ENCODE measurements at regions not wholly inside any gene's neighbourhood (a gene's known extent, or its start where the extent isn't known, plus 50 kb on each side); places are given as distances from the start of the nearest gene placed in this dataset.
"Not testable (repeated sequence)": the region's sequence is repeated elsewhere in the genome, so short reads cannot be mapped to it uniquely, and the experiment has no call there.

- in situ Hi-C loops (cut with HindIII; ENCODE audit: low pct_unique_long_range_greater_than_20kb, low sequenced_read_pairs); DNase-seq (ENCODE audit: low read depth, low spot score); ATAC-seq; H3K9me3 ChIP-seq (ENCODE audit: control insufficient read depth, insufficient read depth, low read depth, low read length); BruUV-seq (replicated peaks); H3K27me3 ChIP-seq (ENCODE audit: control insufficient read depth, insufficient read depth, low read length); H3K27ac ChIP-seq (ENCODE audit: low read length); H3K4me1 ChIP-seq (ENCODE audit: control insufficient read depth, insufficient read depth, low read length); POLR2A ChIA-PET; intact Hi-C loops (cut with micrococcal nuclease; ENCODE audit: unreplicated experiment); H3K4me3 ChIP-seq (ENCODE audit: low read depth in 2 of 2, low read length in 2 of 2); CTCF ChIA-PET; H3K36me3 ChIP-seq (ENCODE audit: control insufficient read depth, insufficient read depth, low read length): not testable (repeated sequence)
These were observed 125.9 kb upstream of the PDE1A start for GRCh38 chr2:182552785-182553184.

GRCh38 chr2:182553483-182553882 is 126.6 kb upstream of the PDE1A start:
- H3K27me3 ChIP-seq (ENCODE audit: control insufficient read depth, insufficient read depth, low read length), result no peaks in the 10 kb centered on the region
- intact Hi-C loops (cut with micrococcal nuclease; ENCODE audit: unreplicated experiment), result no loop called here
- H3K27ac ChIP-seq (ENCODE audit: low read length), result no peak overlapping the region
- H3K4me1 ChIP-seq (ENCODE audit: control insufficient read depth, insufficient read depth, low read length), result no peaks in the 10 kb centered on the region
- no peaks in the 10 kb centered on the region; the same call in 1 of the 2 replicates for H3K36me3 ChIP-seq (ENCODE audit: control insufficient read depth, insufficient read depth, low read length)
- ATAC-seq (no peak), DNase-seq (ENCODE audit: low read depth, low spot score) (no peak)
- TF ChIP-seq CTCF (IDR thresholded peaks at IDR 0.05) (no peak), REST (IDR thresholded peaks at IDR 0.05; ENCODE audit: insufficient read depth in 1 of 2, low read depth in 2 of 2, low read length in 1 of 2) (no peak), TCF7L2 (IDR thresholded peaks at IDR 0.05; ENCODE audit: low read depth, low read length) (no peak), POLR2AphosphoS5 (IDR thresholded peaks at IDR 0.05; ENCODE audit: low read depth, low read length) (no peak), SIN3A (IDR thresholded peaks at IDR 0.05; ENCODE audit: borderline replicate concordance, insufficient read depth, low read depth, low read length) (no peak)
- ChIA-PET CTCF (no interaction called here), POLR2A (no interaction called here)
- no peaks in the 10 kb centered on the region for H3K9me3 ChIP-seq (ENCODE audit: control insufficient read depth, insufficient read depth, low read depth, low read length)
- in situ Hi-C loops (cut with HindIII; ENCODE audit: low pct_unique_long_range_greater_than_20kb, low sequenced_read_pairs), result no loop called here
- H3K4me3 ChIP-seq (ENCODE audit: low read depth in 2 of 2, low read length in 2 of 2), result no peak overlapping the region
- no TSS peak for BruUV-seq (replicated peaks)

- in situ Hi-C loops (cut with HindIII; ENCODE audit: low pct_unique_long_range_greater_than_20kb, low sequenced_read_pairs), result no loop called here
- ATAC-seq (no peak), DNase-seq (ENCODE audit: low read depth, low spot score) (no peak)
- H3K36me3 ChIP-seq (ENCODE audit: control insufficient read depth, insufficient read depth, low read length), result no peaks in the 10 kb centered on the region; the same call in 1 of the 2 replicates
- no peaks in the 10 kb centered on the region for H3K4me1 ChIP-seq (ENCODE audit: control insufficient read depth, insufficient read depth, low read length)
- H3K4me3 ChIP-seq (ENCODE audit: low read depth in 2 of 2, low read length in 2 of 2), result no peak overlapping the region
- no peaks in the 10 kb centered on the region for H3K27me3 ChIP-seq (ENCODE audit: control insufficient read depth, insufficient read depth, low read length)
- TF ChIP-seq CTCF (IDR thresholded peaks at IDR 0.05) (no peak), TCF7L2 (IDR thresholded peaks at IDR 0.05; ENCODE audit: low read depth, low read length) (no peak), REST (IDR thresholded peaks at IDR 0.05; ENCODE audit: insufficient read depth in 1 of 2, low read depth in 2 of 2, low read length in 1 of 2) (no peak), POLR2AphosphoS5 (IDR thresholded peaks at IDR 0.05; ENCODE audit: low read depth, low read length) (no peak), SIN3A (IDR thresholded peaks at IDR 0.05; ENCODE audit: borderline replicate concordance, insufficient read depth, low read depth, low read length) (no peak)
- H3K9me3 ChIP-seq (ENCODE audit: control insufficient read depth, insufficient read depth, low read depth, low read length), result no peaks in the 10 kb centered on the region
- H3K27ac ChIP-seq (ENCODE audit: low read length), result no peak overlapping the region
- POLR2A ChIA-PET, result no interaction called here
- no TSS peak for BruUV-seq (replicated peaks)
- CTCF ChIA-PET, result no interaction called here
- intact Hi-C loops (cut with micrococcal nuclease; ENCODE audit: unreplicated experiment), result no loop called here
These were observed 128.1 kb upstream of the PDE1A start for GRCh38 chr2:182554950-182555349.

Measured in Panc1 (cell line).